Daoy (cell line): ENCODE measurements at regions not wholly inside any gene's neighbourhood (a gene's known extent, or its start where the extent isn't known, plus 50 kb on each side); places are given as distances from the start of the nearest gene placed in this dataset.
"Not testable (repeated sequence)": the region's sequence is repeated elsewhere in the genome, so short reads cannot be mapped to it uniquely, and the experiment has no call there.

Experiments used
- DNase-seq: peaks from one replicate; pipeline ENCODE4 v3.0.0-alpha.2; 2015; ENCODE audit warnings: low read depth

DNA sequence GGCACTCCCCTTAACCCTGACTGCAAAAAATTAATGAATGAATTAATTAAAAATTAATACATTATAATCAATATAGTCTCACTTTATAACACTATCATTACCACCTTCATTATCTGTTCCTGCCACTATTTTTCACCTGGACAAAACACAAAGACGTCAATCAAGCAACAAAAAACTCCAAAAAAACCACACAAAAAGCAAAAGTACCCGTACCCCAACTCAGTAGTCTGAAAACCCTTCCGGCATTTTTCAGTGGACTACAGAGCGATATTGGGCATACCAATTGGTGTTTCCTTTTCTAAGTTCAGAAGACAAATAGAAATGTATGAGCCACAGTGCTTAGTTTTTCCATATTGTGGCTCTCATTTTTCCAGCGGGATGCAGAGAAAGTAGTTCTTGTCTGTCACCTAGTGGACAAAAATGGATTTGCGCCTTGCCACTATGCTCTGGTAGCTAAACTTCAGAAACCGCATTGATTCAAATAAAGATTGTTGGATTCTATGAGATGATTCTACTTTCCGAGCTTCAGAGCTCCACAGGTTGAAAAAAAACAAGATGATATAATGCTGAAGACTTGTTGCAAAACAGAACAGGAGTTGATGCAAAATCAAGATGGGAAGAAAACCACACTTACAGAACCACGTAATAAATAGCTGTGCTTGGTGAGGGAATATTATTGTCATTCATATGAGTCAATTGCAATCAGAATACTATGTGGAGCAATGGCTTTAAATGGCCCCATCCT lies 50.6 kb upstream of the ITGB1 start:
- peak; percentile 80 for DNase-seq

DNA sequence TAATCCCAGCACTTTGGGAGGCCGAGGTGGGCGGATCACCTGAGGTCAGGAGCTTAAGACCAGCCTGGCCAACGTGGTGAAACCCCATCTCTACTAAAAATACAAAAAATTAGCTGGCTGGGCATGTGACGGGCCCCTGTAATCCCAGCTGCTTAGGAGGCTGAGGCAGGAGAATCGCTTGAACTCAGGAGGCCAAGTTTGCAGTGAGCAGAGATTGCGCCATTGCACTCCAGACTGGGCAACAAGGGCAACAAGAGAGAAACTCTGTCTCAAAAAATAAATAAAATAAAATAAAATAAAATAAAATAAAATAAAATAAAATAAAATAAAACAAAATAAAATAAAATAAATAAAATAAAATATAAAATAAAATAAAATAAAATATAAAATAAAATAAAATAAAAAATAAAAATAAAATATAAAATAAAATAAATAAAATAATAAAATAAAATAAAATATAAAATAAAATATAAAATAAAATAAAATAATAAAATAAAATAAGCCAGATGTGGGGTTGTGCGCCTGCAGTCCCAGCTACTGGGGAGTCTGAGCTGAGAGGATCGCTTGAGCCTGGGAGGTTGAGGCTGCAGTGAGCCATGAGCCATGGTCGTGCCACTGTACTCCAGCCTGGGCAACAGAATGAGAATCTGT lies 49.8 kb upstream of the ITGB1 start:
- DNase-seq = not testable (repeated sequence)
